ENCODE measurements at regions not wholly inside any gene's neighbourhood (a gene's known extent, or its start where the extent isn't known, plus 50 kb on each side); places are given as distances from the start of the nearest gene placed in this dataset.

- DNase-seq (ENCODE audit: low read depth): no peak
- no peak overlapping the region for H3K4me3 ChIP-seq (ENCODE audit: low read depth, low read length)
- TF ChIP-seq, protein P1, sequence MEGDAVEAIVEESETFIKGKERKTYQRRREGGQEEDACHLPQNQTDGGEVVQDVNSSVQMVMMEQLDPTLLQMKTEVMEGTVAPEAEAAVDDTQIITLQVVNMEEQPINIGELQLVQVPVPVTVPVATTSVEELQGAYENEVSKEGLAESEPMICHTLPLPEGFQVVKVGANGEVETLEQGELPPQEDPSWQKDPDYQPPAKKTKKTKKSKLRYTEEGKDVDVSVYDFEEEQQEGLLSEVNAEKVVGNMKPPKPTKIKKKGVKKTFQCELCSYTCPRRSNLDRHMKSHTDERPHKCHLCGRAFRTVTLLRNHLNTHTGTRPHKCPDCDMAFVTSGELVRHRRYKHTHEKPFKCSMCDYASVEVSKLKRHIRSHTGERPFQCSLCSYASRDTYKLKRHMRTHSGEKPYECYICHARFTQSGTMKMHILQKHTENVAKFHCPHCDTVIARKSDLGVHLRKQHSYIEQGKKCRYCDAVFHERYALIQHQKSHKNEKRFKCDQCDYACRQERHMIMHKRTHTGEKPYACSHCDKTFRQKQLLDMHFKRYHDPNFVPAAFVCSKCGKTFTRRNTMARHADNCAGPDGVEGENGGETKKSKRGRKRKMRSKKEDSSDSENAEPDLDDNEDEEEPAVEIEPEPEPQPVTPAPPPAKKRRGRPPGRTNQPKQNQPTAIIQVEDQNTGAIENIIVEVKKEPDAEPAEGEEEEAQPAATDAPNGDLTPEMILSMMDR (conservative IDR thresholded peaks at IDR 0.05; ENCODE audit: low read depth, low read length): no peak
These were observed 68.5 kb downstream of the CDC14C start for GRCh38 chr7:48992816-48993215.

- peak; percentile 1 for DNase-seq (ENCODE audit: low read depth)
- no peak overlapping the region for H3K4me3 ChIP-seq (ENCODE audit: low read depth, low read length)
- TF ChIP-seq, protein P1 (conservative IDR thresholded peaks at IDR 0.05; ENCODE audit: low read depth, low read length): peak; percentile 34
These were observed 77.3 kb downstream of the CDC14C start for GRCh38 chr7:49001610-49002033.

- TF ChIP-seq, protein P1 (conservative IDR thresholded peaks at IDR 0.05; ENCODE audit: low read depth, low read length): no peak
- no peak for DNase-seq (ENCODE audit: low read depth)
- H3K4me3 ChIP-seq (ENCODE audit: low read depth, low read length): no peak overlapping the region
These were observed 86.4 kb downstream of the CDC14C start for GRCh38 chr7:49010717-49011116.

GRCh38 chr7:49014870-49015269 lies 90.5 kb downstream of the CDC14C start:
- no peak for DNase-seq (ENCODE audit: low read depth)
- no peak overlapping the region for H3K4me3 ChIP-seq (ENCODE audit: low read depth, low read length)
- TF ChIP-seq, protein P1 (conservative IDR thresholded peaks at IDR 0.05; ENCODE audit: low read depth, low read length): no peak

DNA sequence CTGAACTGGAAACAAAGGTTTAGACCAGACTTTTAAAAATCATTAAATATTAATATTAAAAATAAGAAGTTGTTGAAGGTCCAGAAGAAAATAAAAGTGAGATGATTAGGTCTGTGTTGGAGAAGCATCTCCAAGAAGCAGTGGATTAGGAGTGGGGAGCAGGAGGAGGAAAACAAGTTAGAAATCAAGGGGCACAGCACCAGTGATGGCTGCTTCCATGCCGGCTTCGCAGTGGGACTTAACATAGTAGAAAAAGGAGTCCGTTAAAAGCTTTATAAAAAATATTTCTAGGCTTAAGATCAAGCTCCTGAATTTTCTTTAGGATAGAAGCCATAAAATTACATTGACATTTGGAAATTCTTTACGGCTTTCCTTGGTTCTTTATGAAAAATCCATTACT lies 95.8 kb downstream of the CDC14C start:
- H3K4me3 ChIP-seq (ENCODE audit: low read depth, low read length): no peak overlapping the region
- no peak for DNase-seq (ENCODE audit: low read depth)
- TF ChIP-seq, protein P1 (conservative IDR thresholded peaks at IDR 0.05; ENCODE audit: low read depth, low read length): no peak

DNA sequence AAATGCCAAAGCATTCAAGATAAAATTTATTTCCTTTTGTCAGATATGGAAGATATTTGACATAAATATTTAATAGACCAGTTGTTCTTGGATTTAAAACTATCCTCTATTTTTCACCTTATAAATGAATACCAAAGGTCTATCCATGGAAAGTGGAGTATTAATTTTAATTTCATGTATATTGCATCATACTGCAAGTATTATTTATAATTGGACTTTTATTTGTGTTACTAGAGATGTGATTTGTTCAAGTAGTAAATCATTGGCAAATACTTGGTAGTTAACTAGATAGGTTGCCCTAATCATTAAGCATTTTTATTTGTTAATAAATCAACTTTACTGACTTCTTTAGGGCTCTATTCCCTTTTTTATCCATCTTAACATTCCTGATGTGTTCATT lies 98.1 kb downstream of the CDC14C start:
- DNase-seq (ENCODE audit: low read depth): no peak
- TF ChIP-seq, protein P1 (conservative IDR thresholded peaks at IDR 0.05; ENCODE audit: low read depth, low read length): no peak
- no peak overlapping the region for H3K4me3 ChIP-seq (ENCODE audit: low read depth, low read length)
